SK-N-MC (cell line): ENCODE measurements at regions not wholly inside any gene's neighbourhood (a gene's known extent, or its start where the extent isn't known, plus 50 kb on each side); places are given as distances from the start of the nearest gene placed in this dataset.
"Not testable (repeated sequence)": the region's sequence is repeated elsewhere in the genome, so short reads cannot be mapped to it uniquely, and the experiment has no call there.

Experiments used
- DNase-seq: peaks from one replicate; pipeline ENCODE4 v3.0.0-alpha.2; 2011; ENCODE audit warnings: low read depth, low spot score
- H3K27ac ChIP-seq: fragments of 200-600 bp; sonication (generic); 2 replicates; pipeline ENCODE4 v1.5.1; 2016; ENCODE audit warnings: mixed run types
- H3K36me3 ChIP-seq: fragments of 200-600 bp; sonication (generic); 2 replicates; pipeline ENCODE4 v1.6.1; 2017; ENCODE audit warnings: antibody characterized with exemption, low read length, mixed read lengths; ENCODE audit not compliant: insufficient read depth
- H3K4me3 ChIP-seq: fragments of 200-600 bp; sonication (generic); 2 replicates; pipeline ENCODE4 v1.5.1; 2016
- H3K9ac ChIP-seq: fragments of 200-600 bp; sonication (generic); 2 replicates; pipeline ENCODE4 v1.8.0; 2017; ENCODE audit warnings: mixed run types, mixed read lengths; ENCODE audit not compliant: insufficient read length
- H3K9me3 ChIP-seq: fragments of 200-600 bp; sonication (generic); 2 replicates; pipeline ENCODE4 v1.6.1; 2017; ENCODE audit warnings: low read depth, mild to moderate bottlenecking, antibody characterized with exemption, low read length, moderate library complexity, mixed read lengths
- EZH2 ChIP-seq: fragments of 200-600 bp; sonication (generic); IDR thresholded peaks from one replicate; pipeline ENCODE4 v1.6.1; 2017; ENCODE audit warnings: antibody characterized with exemption
- FOXP2 ChIP-seq: optimal IDR thresholded peaks from 2 replicates; pipeline ENCODE3; 2011; ENCODE audit warnings: mild to moderate bottlenecking, moderate library complexity; ENCODE audit not compliant: insufficient read depth; ENCODE audit errors: extremely low read length, control extremely low read depth
- POLR2AphosphoS5 ChIP-seq: IDR thresholded peaks from 2 replicates; pipeline ENCODE4 v1.6.1; 2012; ENCODE audit warnings: mild to moderate bottlenecking, low read depth, low read length, borderline replicate concordance

DNA sequence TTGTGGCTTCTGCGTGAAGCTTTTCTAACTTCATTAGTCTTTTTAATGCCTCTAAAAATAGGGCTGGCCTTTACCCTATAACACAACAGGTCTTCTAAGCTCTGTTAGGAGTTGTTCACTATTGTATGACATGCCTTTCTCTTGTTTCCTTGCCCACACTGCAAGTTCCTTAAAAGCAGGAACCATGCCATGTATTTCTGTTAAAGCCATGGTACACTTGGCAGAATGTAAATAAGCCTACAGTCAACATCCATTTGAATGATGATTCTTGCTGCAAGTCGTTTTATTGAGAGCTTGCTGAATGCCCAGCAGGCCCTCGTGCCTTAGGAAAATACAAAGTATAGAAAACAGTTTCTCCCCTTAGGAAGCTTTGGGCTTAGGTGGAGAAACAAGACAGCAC lies 214.6 kb downstream of the DUSP10 start:
- Histone ChIP-seq H3K36me3 (no peaks in the 10 kb centered on the region), H3K4me3 (no peak overlapping the region), H3K27ac (no peak overlapping the region), H3K9ac (no peak overlapping the region), H3K9me3 (no peaks in the 10 kb centered on the region)
- DNase-seq, result no peak
- no peak for TF ChIP-seq EZH2
- no peak for TF ChIP-seq FOXP2
- TF ChIP-seq POLR2AphosphoS5, result no peak

DNA sequence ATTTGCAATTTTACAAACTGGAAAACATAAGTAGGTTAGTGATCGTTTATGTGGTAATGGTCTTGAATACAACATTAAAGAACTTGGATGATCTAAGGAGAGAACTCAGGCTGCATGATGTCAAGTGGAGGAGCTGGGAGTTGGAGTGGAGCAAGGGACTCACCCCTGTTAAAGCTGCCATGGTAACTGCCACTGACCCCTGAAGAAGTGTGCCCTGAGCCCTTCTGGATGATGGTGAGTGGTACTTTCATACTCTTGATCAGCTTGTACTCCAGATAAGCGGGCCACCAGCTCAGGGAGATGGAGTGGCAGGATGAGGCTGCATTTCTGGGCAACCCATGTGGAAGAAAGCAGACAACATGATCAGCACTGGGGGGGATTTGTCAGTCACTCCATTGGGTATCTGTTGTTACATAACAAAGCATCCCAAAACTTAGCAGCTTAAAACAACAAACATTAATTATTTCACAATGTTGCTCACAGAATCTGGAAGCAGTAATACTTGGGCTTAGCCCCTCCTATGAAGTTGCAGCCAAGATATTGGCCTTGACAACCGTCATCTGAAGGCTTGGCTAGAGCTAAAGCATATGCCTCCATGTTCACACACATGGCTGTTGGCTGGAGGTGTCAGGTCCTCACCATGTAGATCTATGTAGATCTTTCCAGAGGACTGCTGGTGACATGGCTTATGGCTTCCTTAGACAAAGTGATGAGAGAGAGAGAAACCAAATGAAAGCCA lies 213.8 kb downstream of the DUSP10 start:
- Histone ChIP-seq H3K27ac (no peak overlapping the region), H3K9me3 (no peaks in the 10 kb centered on the region), H3K4me3 (no peak overlapping the region), H3K36me3 (no peaks in the 10 kb centered on the region), H3K9ac (no peak overlapping the region)
- TF ChIP-seq FOXP2 (no peak), POLR2AphosphoS5 (no peak), EZH2 (no peak)
- DNase-seq, result no peak

DNA sequence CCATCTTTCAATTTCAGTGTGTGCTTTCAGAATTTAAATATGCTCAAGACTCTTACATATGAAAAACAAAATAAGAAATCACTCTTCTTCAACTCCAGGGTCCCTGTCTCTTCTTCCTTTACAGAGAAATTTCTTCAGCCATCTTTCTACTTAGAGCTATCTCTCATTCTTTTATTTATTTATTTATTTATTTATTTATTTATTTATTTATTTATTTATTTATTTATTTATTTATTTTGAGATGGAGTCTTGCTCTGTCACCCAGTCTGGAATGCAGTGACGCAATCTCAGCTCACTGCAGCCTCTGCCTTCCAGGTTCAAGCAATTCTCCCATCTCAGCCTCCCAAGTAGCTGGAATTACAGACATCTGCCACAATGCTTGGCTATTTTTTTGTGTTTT lies 211.7 kb downstream of the DUSP10 start:
- not testable (repeated sequence) for H3K9me3 ChIP-seq

DNA sequence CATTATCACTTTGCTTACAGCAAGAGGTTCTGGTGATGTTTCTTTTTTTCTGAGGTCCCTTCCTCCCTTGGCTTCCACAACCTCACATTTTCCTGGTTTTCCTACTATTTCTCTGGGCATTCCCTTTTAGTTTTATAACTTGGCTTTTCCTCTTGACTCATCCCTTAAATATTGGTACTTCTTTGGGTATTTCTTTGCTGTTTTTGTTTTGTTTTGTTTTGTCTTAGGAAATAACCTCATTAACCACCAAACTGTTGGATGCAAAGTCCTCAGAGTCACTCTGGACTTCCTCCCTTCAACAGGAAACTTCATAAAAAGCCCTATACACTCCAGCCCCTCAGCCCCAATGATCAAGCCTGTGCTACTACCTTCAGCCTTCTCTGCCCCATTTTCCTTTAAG lies 211.1 kb downstream of the DUSP10 start:
- no peak overlapping the region for H3K4me3 ChIP-seq
- H3K36me3 ChIP-seq, result no peaks in the 10 kb centered on the region
- no peak overlapping the region for H3K27ac ChIP-seq
- H3K9me3 ChIP-seq, result no peaks in the 10 kb centered on the region
- H3K9ac ChIP-seq, result no peak overlapping the region
- TF ChIP-seq FOXP2, result no peak
- TF ChIP-seq EZH2, result no peak
- TF ChIP-seq POLR2AphosphoS5, result no peak
- no peak for DNase-seq

More for the DNA sequence above, 211.7 kb downstream of the DUSP10 start:
- not testable (repeated sequence) for H3K36me3 ChIP-seq, H3K9ac ChIP-seq, H3K27ac ChIP-seq, H3K4me3 ChIP-seq, DNase-seq

DNA sequence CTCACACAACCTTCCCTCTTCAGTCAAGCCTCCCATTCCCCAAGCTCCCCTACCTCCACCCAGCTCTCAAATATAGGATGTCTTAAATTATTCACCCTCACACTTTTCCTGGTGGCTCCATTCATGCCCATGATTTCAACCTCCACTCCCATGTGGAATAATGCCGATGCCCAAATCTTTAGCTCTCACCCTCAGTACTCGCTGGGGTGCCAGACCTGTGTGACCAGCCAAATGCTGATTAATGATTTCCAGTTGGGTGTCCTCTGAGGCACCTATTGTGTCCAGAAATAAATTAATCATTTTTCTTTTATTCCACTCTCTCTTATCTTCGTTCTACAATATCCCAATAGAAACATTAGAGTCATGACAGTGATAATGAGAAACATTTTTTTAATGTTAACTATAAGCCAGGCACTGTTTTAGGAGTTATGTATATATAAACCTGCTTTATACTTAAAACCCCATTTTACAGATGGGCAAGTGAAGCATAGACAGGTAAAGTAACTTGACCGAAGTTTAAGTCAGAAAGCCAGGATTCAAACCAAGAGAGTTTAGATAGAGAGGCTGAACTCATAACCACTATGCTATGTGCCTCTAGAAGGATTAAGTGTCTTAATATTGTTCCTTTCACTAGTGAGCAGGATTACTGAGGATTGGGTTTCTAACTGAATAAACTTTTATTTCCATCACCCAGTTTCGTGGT lies 209.7 kb downstream of the DUSP10 start:
- no peaks in the 10 kb centered on the region for H3K9me3 ChIP-seq

DNA sequence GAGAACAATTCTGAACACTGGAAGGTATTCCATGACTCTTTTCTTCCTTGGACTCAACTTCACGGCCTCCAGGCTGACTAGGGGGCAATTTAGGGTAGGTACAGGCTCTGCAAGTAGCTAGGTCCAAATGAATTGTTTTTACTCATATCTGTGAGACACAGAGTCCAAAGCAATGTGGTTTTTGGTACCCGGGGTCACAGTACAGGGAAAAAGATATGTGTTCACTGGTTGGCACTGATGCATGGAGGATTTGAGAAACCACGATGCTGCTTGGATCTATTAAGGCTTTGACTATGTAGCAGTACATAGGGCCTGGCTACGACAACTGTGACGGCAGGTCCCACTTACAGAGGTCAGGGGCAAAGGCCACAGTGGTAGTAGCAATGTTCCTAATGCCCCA lies 200.6 kb downstream of the DUSP10 start:
- Histone ChIP-seq H3K9me3 (no peaks in the 10 kb centered on the region), H3K9ac (no peak overlapping the region), H3K36me3 (no peaks in the 10 kb centered on the region), H3K4me3 (no peak overlapping the region), H3K27ac (no peak overlapping the region)
- DNase-seq, result no peak
- TF ChIP-seq FOXP2 (no peak), POLR2AphosphoS5 (no peak), EZH2 (no peak)

More for the DNA sequence above, 209.7 kb downstream of the DUSP10 start:
- DNase-seq, result no peak
- TF ChIP-seq FOXP2 (no peak), POLR2AphosphoS5 (no peak), EZH2 (no peak)
- H3K9ac ChIP-seq, result no peak overlapping the region
- no peak overlapping the region for H3K27ac ChIP-seq
- no peak overlapping the region for H3K4me3 ChIP-seq
- no peaks in the 10 kb centered on the region for H3K36me3 ChIP-seq

DNA sequence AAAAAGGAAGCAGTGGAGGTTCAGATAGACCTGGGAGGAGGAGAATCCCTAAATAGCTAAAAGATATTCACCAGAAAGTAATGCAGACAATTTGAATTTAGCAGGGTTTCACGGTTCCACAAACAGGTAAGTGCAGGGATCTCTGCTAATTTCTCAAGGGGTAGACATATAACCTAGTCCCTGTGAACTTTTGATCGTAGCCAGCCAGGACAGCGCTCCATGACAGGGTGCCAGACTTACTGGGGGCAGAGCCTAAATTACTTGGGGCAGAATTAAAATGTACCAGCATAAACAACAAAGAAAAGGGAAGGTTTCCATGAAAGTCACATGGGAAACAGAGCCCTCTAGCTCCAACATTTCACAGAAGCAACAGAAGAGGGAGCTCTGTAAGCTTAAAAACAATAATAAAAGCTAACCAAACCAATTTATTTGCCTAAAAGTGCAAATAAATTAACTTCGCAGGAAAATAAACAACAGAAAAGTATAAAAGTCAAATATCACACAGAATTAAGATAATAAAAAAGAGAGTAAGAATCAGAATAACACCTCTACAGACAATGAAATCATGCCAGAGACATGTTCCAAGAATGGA lies 198.3 kb downstream of the DUSP10 start:
- no peaks in the 10 kb centered on the region for H3K36me3 ChIP-seq
- no peak overlapping the region for H3K4me3 ChIP-seq
- no peak overlapping the region for H3K9ac ChIP-seq
- H3K9me3 ChIP-seq, result no peaks in the 10 kb centered on the region
- TF ChIP-seq EZH2, result no peak
- no peak for TF ChIP-seq POLR2AphosphoS5
- TF ChIP-seq FOXP2, result no peak
- no peak overlapping the region for H3K27ac ChIP-seq
- no peak for DNase-seq

DNA sequence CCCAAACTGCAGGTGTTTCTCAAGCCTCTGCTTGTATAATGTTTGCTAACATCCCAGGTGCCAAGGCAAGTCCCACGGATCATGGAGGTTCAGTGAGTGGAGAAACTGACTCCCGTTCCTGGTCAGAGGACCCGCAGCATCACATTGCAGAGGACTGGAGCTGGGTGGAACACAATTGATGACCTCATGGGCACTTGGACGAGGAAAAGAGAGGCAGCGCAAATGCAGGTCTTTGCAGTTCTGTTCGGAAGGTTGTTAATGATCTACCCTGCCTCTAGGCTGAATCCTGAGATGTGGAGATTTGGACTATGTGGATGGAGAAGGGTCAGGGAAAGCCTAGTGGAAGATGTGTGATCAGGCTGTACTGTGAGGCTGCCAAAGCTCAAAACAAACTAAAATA lies 192.9 kb downstream of the DUSP10 start:
- Histone ChIP-seq H3K4me3 (no peak overlapping the region), H3K36me3 (no peaks in the 10 kb centered on the region), H3K27ac (no peak overlapping the region), H3K9me3 (no peaks in the 10 kb centered on the region), H3K9ac (no peak overlapping the region)
- no peak for DNase-seq
- no peak for TF ChIP-seq EZH2
- TF ChIP-seq FOXP2, result no peak
- TF ChIP-seq POLR2AphosphoS5, result no peak
